Gastroesophageal sphincter (tissue), 4 donors: ENCODE measurements at regions not wholly inside any gene's neighbourhood (a gene's known extent, or its start where the extent isn't known, plus 50 kb on each side); places are given as distances from the start of the nearest gene placed in this dataset.
"Not testable (repeated sequence)": the region's sequence is repeated elsewhere in the genome, so short reads cannot be mapped to it uniquely, and the experiment has no call there.

Experiments
- ATAC-seq: fragments of 150-250 bp; one replicate; pipeline ENCODE4 v1.9.1; 2016; ENCODE audit warnings: mild to moderate bottlenecking, moderate library complexity
- H3K27ac ChIP-seq, 4 donors: fragments of 200-600 bp; sonication (generic) in 3 of 4; 1 replicate in 3 of 4; 2 replicates in 1 of 4; pipeline ENCODE4 v1.5.1; 2016 to 2019
- H3K27me3 ChIP-seq: fragments of 200-600 bp; sonication (generic); one replicate; pipeline ENCODE4 v1.5.1; 2019
- H3K36me3 ChIP-seq, 2 donors: fragments of 200-600 bp; sonication (generic); one replicate each; pipeline ENCODE4 v1.5.1; 2019; ENCODE audit warnings: control low read depth in 1 of 2
- H3K4me1 ChIP-seq, 3 donors: fragments of 200-600 bp; sonication (generic); 1 replicate in 2 of 3; 2 replicates in 1 of 3; pipeline ENCODE4 v1.5.1; 2016 to 2019; ENCODE audit warnings: control low read depth in 2 of 3
- H3K4me3 ChIP-seq, 2 donors: fragments of 200-600 bp; sonication (generic); one replicate each; pipeline ENCODE4 v1.5.1; 2019; ENCODE audit warnings: mild to moderate bottlenecking in 1 of 2, moderate library complexity in 1 of 2
- H3K9me3 ChIP-seq, 3 donors: fragments of 200-600 bp; sonication (generic); one replicate each; pipeline ENCODE4 v1.5.1; 2017 to 2019; ENCODE audit warnings: control low read depth in 2 of 3
- CTCF ChIP-seq, 4 experiments: fragments of 200-600 bp in 2 of 4; fragments of 450-650 bp in 2 of 4; sonication (generic) in 1 of 4; IDR thresholded peaks; one replicate each; pipeline ENCODE4 v1.5.1; 2017 to 2019; ENCODE audit warnings: antibody characterized with exemption in 4 of 4, mild to moderate bottlenecking in 2 of 4, moderate library complexity in 2 of 4
- EP300 ChIP-seq: sonication (generic); formaldehyde crosslinking; IDR thresholded peaks from one replicate; pipeline ENCODE4 v1.6.1; 2017; ENCODE audit warnings: antibody characterized with exemption, mild to moderate bottlenecking
- POLR2A ChIP-seq, 2 donors: fragments of 450-650 bp; IDR thresholded peaks; one replicate each; pipeline ENCODE4 v1.6.1; 2017; ENCODE audit warnings: antibody characterized with exemption in 2 of 2, mild to moderate bottlenecking in 2 of 2, moderate library complexity in 1 of 2
- POLR2AphosphoS5 ChIP-seq: sonication (generic); formaldehyde crosslinking; IDR thresholded peaks from one replicate; pipeline ENCODE4 v1.6.1; 2017; ENCODE audit warnings: antibody characterized with exemption
- WGBS, 2 donors: methylation state at CpG; one replicate each; pipeline ENCODE4 v1.1.5; 2018; ENCODE audit warnings: low coverage in 1 of 2; 5-methylcytosine and 5-hydroxymethylcytosine counted together

GRCh38 chr17:54194268-54194667 is 371.5 kb downstream of the KIF2B start:
- no peaks in the 10 kb centered on the region for H3K36me3 ChIP-seq
- no peaks in the 10 kb centered on the region for H3K27me3 ChIP-seq
- H3K27ac ChIP-seq: no peak overlapping the region
- no peaks in the 10 kb centered on the region for H3K9me3 ChIP-seq
- no peak for ATAC-seq
- H3K4me3 ChIP-seq: no peak overlapping the region
- no peaks in the 10 kb centered on the region for H3K4me1 ChIP-seq
- TF ChIP-seq POLR2A (IDR thresholded peaks at IDR 0.05): no peak
- TF ChIP-seq CTCF (IDR thresholded peaks at IDR 0.05): no peak
- TF ChIP-seq POLR2AphosphoS5: no peak
- no peak for TF ChIP-seq EP300
- WGBS, 2 donors: 56% methylated on average over 1 of the region's 1 CpG; no CpG with 5 or more reads in 1 of the 2 donors

GRCh38 chr17:54196751-54197150 is 374.0 kb downstream of the KIF2B start:
- H3K4me3 ChIP-seq: no peak overlapping the region
- ATAC-seq: no peak
- no peaks in the 10 kb centered on the region for H3K4me1 ChIP-seq
- no peaks in the 10 kb centered on the region for H3K9me3 ChIP-seq
- TF ChIP-seq EP300 (no peak), POLR2A (IDR thresholded peaks at IDR 0.05) (no peak), CTCF (IDR thresholded peaks at IDR 0.05) (no peak), POLR2AphosphoS5 (no peak)
- no peaks in the 10 kb centered on the region for H3K27me3 ChIP-seq
- no peak overlapping the region for H3K27ac ChIP-seq
- WGBS, 2 donors: 69 to 86% methylated on average over 3 of the region's 3 CpGs
- no peaks in the 10 kb centered on the region for H3K36me3 ChIP-seq

- not testable (repeated sequence) for ATAC-seq, H3K4me3 ChIP-seq, H3K4me1 ChIP-seq, H3K27ac ChIP-seq, H3K27me3 ChIP-seq, H3K9me3 ChIP-seq, H3K36me3 ChIP-seq
- 37% methylated on average over 2 of the region's 2 CpGs; no CpG with 5 or more reads in 1 of the 2 donors for WGBS, 2 donors
Observed at GRCh38 chr17:54201380-54201779, 378.7 kb downstream of the KIF2B start.

- ATAC-seq: no peak
- TF ChIP-seq POLR2A (IDR thresholded peaks at IDR 0.05) (no peak), POLR2AphosphoS5 (no peak), EP300 (no peak), CTCF (IDR thresholded peaks at IDR 0.05) (no peak)
Observed at GRCh38 chr17:54220829-54221228, 398.1 kb downstream of the KIF2B start.

GRCh38 chr17:54221499-54221898 is 398.8 kb downstream of the KIF2B start:
- H3K4me3 ChIP-seq: no peak overlapping the region
- H3K9me3 ChIP-seq: no peaks in the 10 kb centered on the region
- no peaks in the 10 kb centered on the region for H3K27me3 ChIP-seq
- H3K36me3 ChIP-seq: no peaks in the 10 kb centered on the region
- no peaks in the 10 kb centered on the region for H3K4me1 ChIP-seq
- no peak for TF ChIP-seq EP300
- TF ChIP-seq POLR2AphosphoS5: no peak
- TF ChIP-seq POLR2A (IDR thresholded peaks at IDR 0.05): no peak
- TF ChIP-seq CTCF (IDR thresholded peaks at IDR 0.05): no peak
- WGBS, 2 donors: 8 to 45% methylated on average over 2 of the region's 2 CpGs
- H3K27ac ChIP-seq: no peak overlapping the region
- no peak for ATAC-seq

More at GRCh38 chr17:54220829-54221228, 398.1 kb downstream of the KIF2B start:
- Histone ChIP-seq H3K9me3 (no peaks in the 10 kb centered on the region), H3K36me3 (no peaks in the 10 kb centered on the region), H3K4me3 (no peak overlapping the region), H3K27ac (no peak overlapping the region), H3K4me1 (no peaks in the 10 kb centered on the region), H3K27me3 (no peaks in the 10 kb centered on the region)
- WGBS, 2 donors: 52 to 56% methylated on average over 1 of the region's 1 CpG

- TF ChIP-seq EP300 (no peak), POLR2AphosphoS5 (no peak), POLR2A (IDR thresholded peaks at IDR 0.05) (no peak)
- no peak for ATAC-seq
- Histone ChIP-seq H3K4me3 (no peak overlapping the region), H3K27me3 (no peaks in the 10 kb centered on the region), H3K9me3 (no peaks in the 10 kb centered on the region), H3K4me1 (no peaks in the 10 kb centered on the region), H3K36me3 (no peaks in the 10 kb centered on the region), H3K27ac (no peak overlapping the region)
- WGBS, 2 donors: 44 to 55% methylated on average over 3 to 4 of the region's 4 CpGs
Observed at GRCh38 chr17:54235571-54235970, 412.8 kb downstream of the KIF2B start.
